ENCODE measurements at regions not wholly inside any gene's neighbourhood (a gene's known extent, or its start where the extent isn't known, plus 50 kb on each side); places are given as distances from the start of the nearest gene placed in this dataset.

DNA sequence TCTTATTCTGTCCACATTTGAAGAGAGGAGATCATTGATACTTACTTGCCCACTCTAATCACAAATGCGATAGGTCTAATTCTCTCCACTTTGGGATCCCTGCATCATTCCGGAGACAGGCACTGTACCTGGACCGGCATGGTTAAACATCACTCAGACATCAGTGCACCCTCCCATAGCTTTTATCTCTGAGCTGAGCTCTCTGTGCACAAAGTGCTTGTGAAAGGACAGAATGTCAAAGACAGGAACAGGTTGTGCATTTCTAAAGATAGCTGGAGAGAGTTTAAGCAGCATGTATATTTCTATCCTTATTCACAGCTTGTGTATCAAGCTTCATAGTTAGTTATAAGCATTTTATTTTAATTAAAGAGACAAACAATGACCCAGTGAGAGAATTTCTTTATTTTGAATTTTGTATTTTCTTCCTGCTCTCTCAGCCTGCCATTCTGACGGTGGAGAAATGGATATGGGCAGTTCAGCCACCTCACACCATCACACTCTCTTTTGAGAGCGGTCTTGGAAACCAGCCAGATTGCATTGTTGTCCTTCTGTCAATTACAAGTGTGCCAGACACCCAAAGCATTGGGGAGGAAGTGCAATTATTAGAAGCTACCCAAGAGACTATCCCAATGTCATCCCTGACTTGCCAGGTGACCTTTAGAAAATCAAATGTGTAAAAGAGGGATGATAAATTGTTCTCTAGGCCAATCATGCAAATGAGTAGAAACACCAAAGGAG lies 65.2 kb upstream of the CHL1 start:
- no peak for DNase-seq (ENCODE audit: low read depth)

DNA sequence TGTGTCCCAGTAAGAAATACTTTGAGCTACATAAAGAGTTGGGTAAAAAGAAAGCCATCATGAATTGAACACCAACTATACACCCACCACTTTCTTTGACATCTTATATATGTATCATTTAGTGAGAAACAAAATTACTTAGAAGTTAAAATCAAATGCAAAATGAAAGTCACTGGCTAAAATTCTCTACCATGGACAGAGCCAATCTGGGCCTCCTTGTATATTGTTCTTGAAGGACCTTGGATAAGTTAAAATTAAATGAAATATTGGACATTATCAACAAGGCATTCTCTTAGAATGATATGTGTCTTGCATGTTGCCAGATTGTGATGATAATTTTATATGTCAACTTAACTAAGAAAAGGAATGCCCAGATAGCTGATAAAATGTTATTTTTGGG lies 64.2 kb upstream of the CHL1 start:
- DNase-seq (ENCODE audit: low read depth) = no peak

DNA sequence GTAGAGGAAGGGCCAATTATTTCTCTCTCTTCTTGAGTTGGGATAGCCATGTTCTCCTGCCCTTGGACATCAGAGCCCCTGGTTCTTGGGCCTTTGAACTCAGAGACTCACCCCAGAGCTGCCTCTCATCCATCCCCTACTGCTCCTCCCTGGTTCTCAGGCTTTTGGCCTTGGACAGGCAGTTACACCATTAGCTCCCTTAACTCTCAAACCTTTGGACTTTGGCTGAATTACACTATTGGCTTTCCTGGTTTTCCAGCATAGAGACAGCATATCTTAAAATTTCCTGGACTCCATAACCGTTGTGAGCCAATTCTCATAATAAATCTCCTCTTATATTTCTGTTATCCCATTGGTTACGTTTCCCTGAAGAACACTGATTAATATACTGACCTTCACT lies 63.7 kb upstream of the CHL1 start:
- DNase-seq (ENCODE audit: low read depth) = no peak

DNA sequence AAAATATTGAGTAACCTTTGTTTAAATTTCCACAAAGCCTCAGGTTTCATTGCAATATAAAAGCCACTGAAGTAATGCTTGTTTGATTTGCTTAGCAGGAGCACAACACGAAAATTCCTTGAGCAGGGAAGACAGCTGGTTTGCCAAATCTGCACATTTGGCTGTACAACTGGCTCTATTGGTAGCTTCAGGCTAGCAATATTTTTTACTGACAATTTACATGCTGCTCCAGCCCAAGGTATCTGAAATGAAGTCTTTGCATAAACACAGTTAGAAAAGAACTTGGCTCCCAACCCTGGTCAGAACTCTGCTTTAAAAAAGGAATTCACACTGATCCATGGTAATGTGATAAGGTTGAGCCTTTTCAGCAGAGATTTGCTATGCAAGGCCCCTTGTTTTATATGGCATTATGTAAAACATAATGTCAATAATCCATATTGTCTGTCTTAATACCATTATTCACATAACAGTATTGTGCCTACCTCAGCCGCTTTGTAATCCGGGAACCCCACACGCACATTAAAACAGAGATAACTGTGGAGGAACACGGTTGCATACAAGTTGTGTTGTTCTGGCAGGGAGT lies 55.7 kb upstream of the CHL1 start:
- no peak for DNase-seq (ENCODE audit: low read depth)
